H1 (cell line): ENCODE measurements at regions not wholly inside any gene's neighbourhood (a gene's known extent, or its start where the extent isn't known, plus 50 kb on each side); places are given as distances from the start of the nearest gene placed in this dataset.

ENCODE experiments used
- CTCF ChIA-PET: fragments of 300-600 bp; sonication (Branson Sonifier 250); formaldehyde crosslinking; loops from one replicate; lab custom pipeline; 2021; ENCODE audit not compliant: partially characterized antibody; lab: Charles Lee
- POLR2A ChIA-PET: fragments of 300-600 bp; sonication (Branson Sonifier 250); formaldehyde crosslinking; loops from one replicate; lab custom pipeline; 2021; ENCODE audit warnings: inconsistent platforms; ENCODE audit not compliant: partially characterized antibody; lab: Charles Lee
- DNase-seq, 2 experiments: peaks; one replicate each; pipeline versions ENCODE4 v3.0.0 to v3.0.0-alpha.2; 2010 to 2022; ENCODE audit warnings: low spot score in 2 of 2, low read depth in 1 of 2, mixed read lengths in 1 of 2
- FAIRE-seq: peaks from 2 replicates; lab custom pipeline; 2011; peaks lifted over from hg19 to GRCh38; lab: Jason Lieb, UNC
- H2AFZ ChIP-seq: 2 replicates; pipeline ENCODE4 v1.8.1; 2012; ENCODE audit warnings: low read length, inconsistent platforms
- H2AK5ac ChIP-seq: 2 replicates; pipeline ENCODE4 v1.6.1; 2013; ENCODE audit warnings: low read depth, low read length
- H2BK120ac ChIP-seq: replicated peaks from 2 replicates; pipeline ENCODE3; 2013; ENCODE audit warnings: low read depth, low read length, inconsistent platforms
- H2BK12ac ChIP-seq: 2 replicates; pipeline ENCODE4 v1.6.1; 2013; ENCODE audit warnings: low read depth, low read length
- H2BK15ac ChIP-seq: 2 replicates; pipeline ENCODE4 v1.6.1; 2013; ENCODE audit warnings: low read length
- H2BK20ac ChIP-seq: 2 replicates; pipeline ENCODE4 v1.6.1; 2013; ENCODE audit warnings: low read length
- H2BK5ac ChIP-seq: 2 replicates; pipeline ENCODE4 v1.6.1; 2013; ENCODE audit warnings: low read depth, low read length
- H3K14ac ChIP-seq: 2 replicates; pipeline ENCODE4 v1.6.1; 2013; ENCODE audit warnings: inconsistent platforms; ENCODE audit not compliant: insufficient read length
- H3K18ac ChIP-seq: 2 replicates; pipeline ENCODE4 v1.6.1; 2013; ENCODE audit warnings: low read length; ENCODE audit errors: extremely low read depth
- H3K23ac ChIP-seq: 2 replicates; pipeline ENCODE4 v1.6.1; 2013; ENCODE audit warnings: inconsistent platforms; ENCODE audit not compliant: insufficient read length
- H3K23me2 ChIP-seq: 2 replicates; pipeline ENCODE4 v1.6.1; 2013; ENCODE audit warnings: low read depth, low read length
- H3K27ac ChIP-seq: 2 replicates; pipeline ENCODE4 v1.6.1; 2011; ENCODE audit warnings: low read depth, low read length, inconsistent platforms
- H3K27me3 ChIP-seq, 4 experiments: replicated peaks in 1 of 4; 1 replicate in 1 of 4; 2 replicates in 3 of 4; pipeline versions ENCODE4 v1.6.1 to v1.8.1; 2011 to 2013; ENCODE audit warnings: low read length in 3 of 4, mild to moderate bottlenecking in 3 of 4, inconsistent platforms in 2 of 4, mixed read lengths in 2 of 4, moderate library complexity in 1 of 4; ENCODE audit not compliant: control insufficient read depth in 3 of 4, insufficient read depth in 3 of 4; ENCODE audit errors: extremely low read depth in 1 of 4
- H3K36me3 ChIP-seq, 4 experiments: 2 replicates each; pipeline versions ENCODE4 v1.6.1 to v1.8.1; 2011 to 2013; ENCODE audit warnings: mild to moderate bottlenecking in 4 of 4, low read length in 3 of 4, moderate library complexity in 2 of 4, control low read depth in 1 of 4, inconsistent platforms in 1 of 4; ENCODE audit not compliant: insufficient read depth in 4 of 4, control insufficient read depth in 2 of 4
- H3K4ac ChIP-seq: replicated peaks from 2 replicates; pipeline ENCODE3; 2013; ENCODE audit warnings: low read length, low read depth, mixed read lengths, inconsistent platforms; ENCODE audit not compliant: insufficient read length
- H3K4me1 ChIP-seq, 4 experiments: replicated peaks in 1 of 4; 1 replicate in 1 of 4; 2 replicates in 3 of 4; pipeline versions ENCODE4 v1.6.1 to v1.8.1; 2011 to 2013; ENCODE audit warnings: low read length in 3 of 4, inconsistent platforms in 2 of 4, mixed read lengths in 1 of 4; ENCODE audit not compliant: insufficient read depth in 4 of 4, control insufficient read depth in 3 of 4
- H3K4me2 ChIP-seq, 2 experiments: 2 replicates each; pipeline versions ENCODE4 v1.6.1 to v1.8.1; 2011 to 2013; ENCODE audit warnings: low read depth in 2 of 2, low read length in 2 of 2, control low read depth in 1 of 2, inconsistent platforms in 1 of 2, mild to moderate bottlenecking in 1 of 2; ENCODE audit not compliant: insufficient read depth in 1 of 2
- H3K4me3 ChIP-seq, 4 experiments: fragments of 200-600, 300-600 bp in 1 of 4; sonication (generic), shearing (Covaris generic), sonication (Bioruptor Twin) in 1 of 4; 2 replicates each; pipeline versions ENCODE4 v1.5.1 to v1.8.1; 2011 to 2016; ENCODE audit warnings: low read length in 4 of 4, low read depth in 3 of 4, control low read depth in 2 of 4, inconsistent platforms in 2 of 4, mild to moderate bottlenecking in 2 of 4, mixed read lengths in 1 of 4, moderate library complexity in 1 of 4; ENCODE audit not compliant: insufficient read depth in 2 of 4; ENCODE audit errors: extremely low read depth in 1 of 4
- H3K56ac ChIP-seq: replicated peaks from 2 replicates; pipeline ENCODE3; 2013; ENCODE audit warnings: low read depth, mild to moderate bottlenecking, mixed read lengths, low read length, inconsistent platforms; ENCODE audit not compliant: insufficient read length
- H3K79me1 ChIP-seq: 2 replicates; pipeline ENCODE4 v1.6.1; 2013; ENCODE audit warnings: low read depth, low read length, control low read depth
- H3K79me2 ChIP-seq, 2 experiments: 2 replicates each; pipeline versions ENCODE4 v1.6.1 to v1.8.1; 2012 to 2013; ENCODE audit warnings: low read length in 2 of 2, mild to moderate bottlenecking in 2 of 2, inconsistent platforms in 1 of 2; ENCODE audit not compliant: insufficient read depth in 2 of 2, control insufficient read depth in 1 of 2
- H3K9ac ChIP-seq, 4 experiments: replicated peaks in 1 of 4; 1 replicate in 1 of 4; 2 replicates in 3 of 4; pipeline versions ENCODE4 v1.6.1 to v1.8.1; 2011 to 2013; ENCODE audit warnings: low read depth in 3 of 4, low read length in 3 of 4, control low read depth in 2 of 4, mild to moderate bottlenecking in 2 of 4, moderate library complexity in 2 of 4, inconsistent platforms in 1 of 4; ENCODE audit errors: extremely low read depth in 1 of 4
- H3K9me3 ChIP-seq, 2 experiments: 2 replicates each; pipeline versions ENCODE4 v1.6.1 to v1.8.1; 2012 to 2013; ENCODE audit warnings: mild to moderate bottlenecking in 2 of 2, moderate library complexity in 2 of 2, control low read depth in 1 of 2, inconsistent platforms in 1 of 2, low read depth in 1 of 2, low read length in 1 of 2, mixed read lengths in 1 of 2; ENCODE audit not compliant: insufficient read depth in 2 of 2
- H4K20me1 ChIP-seq, 2 experiments: replicated peaks in 1 of 2; 2 replicates each; pipeline versions ENCODE3 to v1.8.1; 2011 to 2013; ENCODE audit warnings: inconsistent platforms in 2 of 2, low read length in 2 of 2, mild to moderate bottlenecking in 1 of 2; ENCODE audit not compliant: insufficient read depth in 2 of 2, control insufficient read depth in 1 of 2
- H4K5ac ChIP-seq: 2 replicates; pipeline ENCODE4 v1.6.1; 2013; ENCODE audit warnings: low read length, low read depth, mixed read lengths, inconsistent platforms; ENCODE audit not compliant: insufficient read length
- H4K8ac ChIP-seq: 2 replicates; pipeline ENCODE4 v1.8.0; 2013; ENCODE audit warnings: mild to moderate bottlenecking, moderate library complexity, low read length, inconsistent platforms; ENCODE audit not compliant: insufficient read depth; ENCODE audit errors: extremely low read depth
- H4K91ac ChIP-seq: replicated peaks from 2 replicates; pipeline ENCODE3; 2013; ENCODE audit warnings: low read length, mixed read lengths, inconsistent platforms; ENCODE audit not compliant: insufficient read length
- BACH1 ChIP-seq: IDR thresholded peaks from 2 replicates; pipeline ENCODE4 v1.6.1; 2012; ENCODE audit warnings: low read length, improper control_type of control experiment
- CBX5 ChIP-seq: fragments of 300-800, 300-1000 bp; sonication (generic); IDR thresholded peaks from 2 replicates; pipeline ENCODE4 v1.7.1; 2016; ENCODE audit warnings: antibody characterized with exemption, low read length, low read depth
- NRF1 ChIP-seq: IDR thresholded peaks from 2 replicates; pipeline ENCODE4 v1.6.1; 2011; ENCODE audit warnings: mild to moderate bottlenecking, low read depth, low read length, improper control_type of control experiment
- ZNF274 ChIP-seq: IDR thresholded peaks from 2 replicates; pipeline ENCODE4 v1.7.0; 2012; ENCODE audit warnings: low read length, borderline replicate concordance; ENCODE audit errors: extremely low read depth
- WGBS, 2 experiments: shearing (Covaris generic) in 1 of 2; methylation state at CpG; one replicate each; pipeline versions ENCODE4 v1.1.6 to v1.1.7; 2013 to 2015; ENCODE audit warnings: low lambda C conversion rate in 2 of 2, mixed read lengths in 2 of 2, inconsistent platforms in 1 of 2, low coverage in 1 of 2, missing lambda C conversion rate in 1 of 2; ENCODE audit not compliant: insufficient replicate concordance in 2 of 2, insufficient coverage in 1 of 2, insufficient read length in 1 of 2; ENCODE audit errors: extremely low coverage in 1 of 2, missing lambda C conversion rate in 1 of 2; 5-methylcytosine and 5-hydroxymethylcytosine counted together

GRCh38 chr15:101550124-101550523 is 60.6 kb upstream of the PCSK6 start:
- Histone ChIP-seq H3K4ac (no peak overlapping the region), H3K9ac (no peak overlapping the region), H3K4me3 (no peak overlapping the region), H2BK120ac (no peak overlapping the region), H3K56ac (no peak overlapping the region), H3K23me2 (no peaks in the 10 kb centered on the region), H3K14ac (no peak overlapping the region), H3K18ac (no peak overlapping the region), H2BK20ac (no peak overlapping the region), H2BK5ac (no peak overlapping the region), H3K23ac (no peak overlapping the region), H3K4me2 (no peak overlapping the region), H3K79me2 (no peaks in the 10 kb centered on the region), H3K79me1 (no peaks in the 10 kb centered on the region), H4K20me1 (no peaks in the 10 kb centered on the region), H4K91ac (no peak overlapping the region), H3K9me3 (no peaks in the 10 kb centered on the region), H3K27me3 (0 out of 7 replicates have a peak, but pooled peaks cover 0 to 2% (median 0%) of the 10 kb centered on the region in 4 experiments), H2BK15ac (no peak overlapping the region), H2BK12ac (no peak overlapping the region), H2AK5ac (no peak overlapping the region), H4K8ac (no peak overlapping the region), H3K27ac (no peak overlapping the region), H2AFZ (no peak overlapping the region), H4K5ac (no peak overlapping the region), H3K4me1 (peaks cover 0 to 2% (median 0%) of the 10 kb centered on the region in 4 experiments; a peak in 1 of 7 replicates), H3K36me3 (no peaks in the 10 kb centered on the region)
- WGBS, 2 experiments, result 92% methylated on average over 4 of the region's 4 CpGs; no CpG with 5 or more reads in 1 of the 2 experiments
- FAIRE-seq (no peak), DNase-seq (no peak)
- ChIA-PET POLR2A (interaction anchor here (1.3 kb wide), 1 partner anchor 66 kb away, joined by 3 read pairs; no protein-coding TSS in a partner anchor), CTCF (interaction anchor here (0.7 to 1.9 kb wide), 4 partner anchors 9 to 90 kb away, joined by 3 to 6 read pairs (median 4); no protein-coding TSS in a partner anchor)
- TF ChIP-seq CBX5, result no peak
- TF ChIP-seq ZNF274, result no peak
- no peak for TF ChIP-seq BACH1
- TF ChIP-seq NRF1, result no peak
